ENCODE measurements at regions not wholly inside any gene's neighbourhood (a gene's known extent, or its start where the extent isn't known, plus 50 kb on each side); places are given as distances from the start of the nearest gene placed in this dataset.
"Not testable (repeated sequence)": the region's sequence is repeated elsewhere in the genome, so short reads cannot be mapped to it uniquely, and the experiment has no call there.

- no peak for TF ChIP-seq CTCF (IDR thresholded peaks at IDR 0.05; ENCODE audit: extremely low read depth, low read depth, low read length)
- no peaks in the 10 kb centered on the region for H3K4me1 ChIP-seq (ENCODE audit: insufficient read depth, low read length)
- H3K4me3 ChIP-seq (ENCODE audit: insufficient read depth, low read length), result no peak overlapping the region
- H4K20me1 ChIP-seq (ENCODE audit: insufficient read depth, low read length), result no peaks in the 10 kb centered on the region
- no peaks in the 10 kb centered on the region for H3K79me2 ChIP-seq (ENCODE audit: insufficient read depth, low read length)
- no peak overlapping the region for H2AFZ ChIP-seq (ENCODE audit: low read length)
- peaks cover under 1% of the 10 kb centered on the region for H3K9me3 ChIP-seq (ENCODE audit: low read depth, low read length)
- no peak overlapping the region for H3K4me2 ChIP-seq (ENCODE audit: insufficient read depth, low read length)
- H3K27me3 ChIP-seq (ENCODE audit: insufficient read depth, low read length), result no peaks in the 10 kb centered on the region
- no peaks in the 10 kb centered on the region for H3K36me3 ChIP-seq (ENCODE audit: insufficient read depth, low read length)
- no peak overlapping the region for H3K27ac ChIP-seq (ENCODE audit: low read depth, low read length)
- DNase-seq (ENCODE audit: insufficient read length, low spot score, missing footprints), result no peak
These were observed 1419.8 kb downstream of the ADGRL3 start for GRCh38 chr4:62619971-62620370.

GRCh38 chr4:62618042-62618441 lies 1417.9 kb downstream of the ADGRL3 start:
- Histone ChIP-seq H3K4me2 (ENCODE audit: insufficient read depth, low read length) (no peak overlapping the region), H3K36me3 (ENCODE audit: insufficient read depth, low read length) (no peaks in the 10 kb centered on the region), H3K27ac (ENCODE audit: low read depth, low read length) (no peak overlapping the region), H3K79me2 (ENCODE audit: insufficient read depth, low read length) (no peaks in the 10 kb centered on the region), H3K27me3 (ENCODE audit: insufficient read depth, low read length) (no peaks in the 10 kb centered on the region), H4K20me1 (ENCODE audit: insufficient read depth, low read length) (no peaks in the 10 kb centered on the region), H2AFZ (ENCODE audit: low read length) (no peak overlapping the region), H3K4me3 (ENCODE audit: insufficient read depth, low read length) (no peak overlapping the region), H3K9me3 (ENCODE audit: low read depth, low read length) (no peaks in the 10 kb centered on the region), H3K4me1 (ENCODE audit: insufficient read depth, low read length) (no peaks in the 10 kb centered on the region)
- no peak for DNase-seq (ENCODE audit: insufficient read length, low spot score, missing footprints)
- no peak for TF ChIP-seq CTCF (IDR thresholded peaks at IDR 0.05; ENCODE audit: extremely low read depth, low read depth, low read length)

- no peaks in the 10 kb centered on the region for H3K36me3 ChIP-seq (ENCODE audit: insufficient read depth, low read length)
- H3K27me3 ChIP-seq (ENCODE audit: insufficient read depth, low read length), result no peaks in the 10 kb centered on the region
- H3K27ac ChIP-seq (ENCODE audit: low read depth, low read length), result no peak overlapping the region
- H4K20me1 ChIP-seq (ENCODE audit: insufficient read depth, low read length), result no peaks in the 10 kb centered on the region
- no peaks in the 10 kb centered on the region for H3K79me2 ChIP-seq (ENCODE audit: insufficient read depth, low read length)
- no peaks in the 10 kb centered on the region for H3K9me3 ChIP-seq (ENCODE audit: low read depth, low read length)
- no peak for DNase-seq (ENCODE audit: insufficient read length, low spot score, missing footprints)
- no peaks in the 10 kb centered on the region for H3K4me1 ChIP-seq (ENCODE audit: insufficient read depth, low read length)
- H3K4me2 ChIP-seq (ENCODE audit: insufficient read depth, low read length), result no peak overlapping the region
- no peak overlapping the region for H3K4me3 ChIP-seq (ENCODE audit: insufficient read depth, low read length)
- TF ChIP-seq CTCF (IDR thresholded peaks at IDR 0.05; ENCODE audit: extremely low read depth, low read depth, low read length), result no peak
- no peak overlapping the region for H2AFZ ChIP-seq (ENCODE audit: low read length)
These were observed 1401.6 kb downstream of the ADGRL3 start for GRCh38 chr4:62601737-62602136.

GRCh38 chr4:62595265-62595664 lies 1395.1 kb downstream of the ADGRL3 start:
- not testable (repeated sequence) for H4K20me1 ChIP-seq (ENCODE audit: insufficient read depth, low read length); H3K4me2 ChIP-seq (ENCODE audit: insufficient read depth, low read length); H3K79me2 ChIP-seq (ENCODE audit: insufficient read depth, low read length); H3K4me3 ChIP-seq (ENCODE audit: insufficient read depth, low read length); H3K27ac ChIP-seq (ENCODE audit: low read depth, low read length); H3K4me1 ChIP-seq (ENCODE audit: insufficient read depth, low read length); DNase-seq (ENCODE audit: insufficient read length, low spot score, missing footprints); H3K27me3 ChIP-seq (ENCODE audit: insufficient read depth, low read length); H3K36me3 ChIP-seq (ENCODE audit: insufficient read depth, low read length); H2AFZ ChIP-seq (ENCODE audit: low read length); H3K9me3 ChIP-seq (ENCODE audit: low read depth, low read length)

- no peak for TF ChIP-seq CTCF (IDR thresholded peaks at IDR 0.05; ENCODE audit: extremely low read depth, low read depth, low read length)
- no peak overlapping the region for H3K27ac ChIP-seq (ENCODE audit: low read depth, low read length)
- no peaks in the 10 kb centered on the region for H4K20me1 ChIP-seq (ENCODE audit: insufficient read depth, low read length)
- H3K36me3 ChIP-seq (ENCODE audit: insufficient read depth, low read length), result no peaks in the 10 kb centered on the region
- no peak overlapping the region for H3K4me3 ChIP-seq (ENCODE audit: insufficient read depth, low read length)
- no peaks in the 10 kb centered on the region for H3K27me3 ChIP-seq (ENCODE audit: insufficient read depth, low read length)
- no peaks in the 10 kb centered on the region for H3K79me2 ChIP-seq (ENCODE audit: insufficient read depth, low read length)
- no peak for DNase-seq (ENCODE audit: insufficient read length, low spot score, missing footprints)
- H3K4me1 ChIP-seq (ENCODE audit: insufficient read depth, low read length), result no peaks in the 10 kb centered on the region
- H2AFZ ChIP-seq (ENCODE audit: low read length), result no peak overlapping the region
- no peak overlapping the region for H3K4me2 ChIP-seq (ENCODE audit: insufficient read depth, low read length)
- no peaks in the 10 kb centered on the region for H3K9me3 ChIP-seq (ENCODE audit: low read depth, low read length)
These were observed 1391.6 kb downstream of the ADGRL3 start for GRCh38 chr4:62591756-62592155.

All from osteoblast (primary cell).